HCT116 (cell line): ENCODE measurements at regions not wholly inside any gene's neighbourhood (a gene's known extent, or its start where the extent isn't known, plus 50 kb on each side); places are given as distances from the start of the nearest gene placed in this dataset.

Experiments used
- ATAC-seq: fragments of 200-7000 bp; cut with Tn5 transposase; 2 replicates; pipeline ENCODE4 v1.9.1; 2020; ENCODE audit warnings: mild to moderate bottlenecking, moderate library complexity
- BruUV-seq: library from RNA; stranded (reverse); fragments of 400-500 nt; replicated peaks from 2 replicates; lab custom pipeline; 2021; lab: Mats Ljungman, UMichigan
- CTCF ChIA-PET: fragments of 300-600 bp; sonication (Branson Sonifier 250); formaldehyde crosslinking; loops from one replicate; lab custom pipeline; 2021; ENCODE audit warnings: antibody characterized with exemption; lab: Charles Lee
- POLR2A ChIA-PET: fragments of 300-600, 350-600 bp; sonication (Branson Sonifier 250); formaldehyde crosslinking; loops from one replicate; lab custom pipeline; 2021; ENCODE audit warnings: antibody characterized with exemption; lab: Charles Lee
- RAD21 ChIA-PET, 2 experiments: fragments of 300-600 bp; sonication (Branson Sonifier 250); formaldehyde crosslinking; loops; one replicate each; lab custom pipeline; 2023; ENCODE audit warnings: low total read pairs in 2 of 2; ENCODE audit not compliant: uncharacterized antibody in 2 of 2, unreplicated experiment in 2 of 2, low non-redundant PET in 1 of 2; lab: Charles Lee
- DNase-seq: peaks from one replicate; pipeline ENCODE4 v3.0.0-alpha.2; 2010; ENCODE audit warnings: low read depth, low spot score
- H2AFZ ChIP-seq: fragments of 200-600 bp; shearing (Covaris generic), sonication (generic); 2 replicates; pipeline ENCODE4 v1.6.1; 2017; ENCODE audit warnings: low read depth, mixed run types, mixed read lengths, antibody characterized with exemption, low read length; ENCODE audit not compliant: poor library complexity, severe bottlenecking
- H3K27ac ChIP-seq: 2 replicates; pipeline ENCODE4 v1.5.1; 2012; ENCODE audit warnings: low read depth, low read length
- H3K27me3 ChIP-seq: fragments of 200-600 bp; sonication (generic); 2 replicates; pipeline ENCODE4 v1.6.1; 2016; ENCODE audit warnings: mixed run types, low read length, mixed read lengths; ENCODE audit not compliant: insufficient read depth
- H3K36me3 ChIP-seq, 2 experiments: fragments of 200-500 bp in 1 of 2; fragments of 200-600 bp in 1 of 2; sonication (Bioruptor generic) in 1 of 2; sonication (generic) in 1 of 2; 2 replicates each; pipeline versions ENCODE4 v1.5.1 to v1.6.1; 2014 to 2016; ENCODE audit warnings: low read length in 2 of 2, inconsistent platforms in 1 of 2, mixed read lengths in 1 of 2, mixed run types in 1 of 2; ENCODE audit not compliant: insufficient read depth in 2 of 2, control insufficient read depth in 1 of 2
- H3K4me1 ChIP-seq, 2 experiments: fragments of 200-600 bp in 1 of 2; sonication (generic) in 1 of 2; 2 replicates each; pipeline versions ENCODE4 v1.5.1 to v1.6.1; 2012 to 2017; ENCODE audit warnings: low read length in 2 of 2, inconsistent platforms in 1 of 2, mild to moderate bottlenecking in 1 of 2, mixed read lengths in 1 of 2, mixed run types in 1 of 2, moderate library complexity in 1 of 2; ENCODE audit not compliant: insufficient read depth in 2 of 2, control insufficient read depth in 1 of 2
- H3K4me2 ChIP-seq: fragments of 200-600 bp; sonication (generic); 2 replicates; pipeline ENCODE4 v1.6.1; 2017; ENCODE audit warnings: mixed run types, low read length, mixed read lengths
- H3K4me3 ChIP-seq, 2 experiments: fragments of 200-600 bp in 1 of 2; sonication (generic) in 1 of 2; replicated peaks in 1 of 2; 2 replicates each; pipeline ENCODE4 v1.5.1; 2011 to 2016; ENCODE audit warnings: low read length in 2 of 2, control low read depth in 1 of 2, low read depth in 1 of 2, mild to moderate bottlenecking in 1 of 2, mixed read lengths in 1 of 2, mixed run types in 1 of 2
- H3K79me2 ChIP-seq: fragments of 200-600 bp; sonication (generic); 2 replicates; pipeline ENCODE4 v1.6.1; 2017; ENCODE audit warnings: mild to moderate bottlenecking, mixed run types, low read length, moderate library complexity, mixed read lengths; ENCODE audit not compliant: insufficient read depth
- H3K9ac ChIP-seq: fragments of 200-600 bp; sonication (generic); 2 replicates; pipeline ENCODE4 v1.6.1; 2016; ENCODE audit warnings: low read length, mixed read lengths
- H3K9me2 ChIP-seq: fragments of 200-600 bp; sonication (generic), shearing (Covaris generic); 2 replicates; pipeline ENCODE4 v1.6.1; 2017; ENCODE audit warnings: mixed run types, mild to moderate bottlenecking, moderate library complexity; ENCODE audit not compliant: insufficient read depth
- H3K9me3 ChIP-seq, 2 experiments: fragments of 200-500 bp in 1 of 2; fragments of 200-600 bp in 1 of 2; sonication (Bioruptor generic) in 1 of 2; sonication (generic) in 1 of 2; 2 replicates each; pipeline ENCODE4 v1.6.1; 2014 to 2017; ENCODE audit warnings: low read length in 2 of 2, mixed read lengths in 2 of 2, inconsistent platforms in 1 of 2, low read depth in 1 of 2, mild to moderate bottlenecking in 1 of 2, mixed run types in 1 of 2, moderate library complexity in 1 of 2; ENCODE audit not compliant: control insufficient read depth in 1 of 2, insufficient read depth in 1 of 2
- H4K20me1 ChIP-seq: fragments of 200-600 bp; sonication (generic), shearing (Covaris generic); 2 replicates; pipeline ENCODE4 v1.6.1; 2017; ENCODE audit warnings: mixed run types, mild to moderate bottlenecking, moderate library complexity; ENCODE audit not compliant: insufficient read depth
- ATF3 ChIP-seq: IDR thresholded peaks from 2 replicates; pipeline ENCODE4 v1.6.1; 2012
- CBX3 ChIP-seq: IDR thresholded peaks from 2 replicates; pipeline ENCODE4 v1.6.1; 2012; ENCODE audit warnings: low read depth
- CEBPB ChIP-seq: IDR thresholded peaks from 2 replicates; pipeline ENCODE4 v1.6.1; 2012; ENCODE audit warnings: low read depth
- CTCF ChIP-seq, 3 experiments: fragments of 200-600 bp in 1 of 3; sonication (generic) in 1 of 3; IDR thresholded peaks in 2 of 3; conservative IDR thresholded peaks in 1 of 3; 2 replicates each; pipeline ENCODE4 v1.5.1; 2012 to 2017; ENCODE audit warnings: low read depth in 2 of 3, low read length in 2 of 3, antibody characterized with exemption in 1 of 3, borderline replicate concordance in 1 of 3, control low read depth in 1 of 3, mild to moderate bottlenecking in 1 of 3, mixed read lengths in 1 of 3, mixed run types in 1 of 3, moderate library complexity in 1 of 3; ENCODE audit not compliant: insufficient read depth in 1 of 3
- EGR1 ChIP-seq: IDR thresholded peaks from 2 replicates; pipeline ENCODE4 v1.6.1; 2012; ENCODE audit warnings: low read depth
- ELF1 ChIP-seq: IDR thresholded peaks from 2 replicates; pipeline ENCODE4 v1.6.1; 2012; ENCODE audit warnings: low read depth, borderline replicate concordance
- EZH2 ChIP-seq: fragments of 200-600 bp; sonication (generic); IDR thresholded peaks from 2 replicates; pipeline ENCODE4 v1.6.1; 2017; ENCODE audit warnings: antibody characterized with exemption, mixed run types
- EZH2phosphoT487 ChIP-seq: fragments of 200-600 bp; IDR thresholded peaks from 2 replicates; pipeline ENCODE4 v1.6.1; 2018; ENCODE audit warnings: antibody characterized with exemption, borderline replicate concordance
- FOSL1 ChIP-seq: IDR thresholded peaks from 2 replicates; pipeline ENCODE4 v1.6.1; 2012; ENCODE audit warnings: low read depth
- JUND ChIP-seq: IDR thresholded peaks from 2 replicates; pipeline ENCODE4 v1.6.1; 2012
- MAX ChIP-seq: IDR thresholded peaks from 2 replicates; pipeline ENCODE4 v1.6.1; 2012
- RAD21 ChIP-seq: IDR thresholded peaks from 2 replicates; pipeline ENCODE4 v1.6.1; 2012; ENCODE audit warnings: low read depth, mild to moderate bottlenecking
- REST ChIP-seq: IDR thresholded peaks from 2 replicates; pipeline ENCODE4 v1.6.1; 2012; ENCODE audit warnings: low read depth
- SIN3A ChIP-seq: IDR thresholded peaks from 2 replicates; pipeline ENCODE4 v1.6.1; 2012; ENCODE audit warnings: low read depth
- SP1 ChIP-seq: IDR thresholded peaks from 2 replicates; pipeline ENCODE4 v1.6.1; 2012; ENCODE audit warnings: low read depth
- SRF ChIP-seq: IDR thresholded peaks from 2 replicates; pipeline ENCODE4 v1.6.1; 2012; ENCODE audit warnings: low read depth
- TCF7L2 ChIP-seq: IDR thresholded peaks from 2 replicates; pipeline ENCODE4 v1.7.0; 2011; ENCODE audit warnings: borderline replicate concordance, inconsistent platforms; ENCODE audit not compliant: insufficient read depth, insufficient read length; ENCODE audit errors: extremely low read depth
- YY1 ChIP-seq: IDR thresholded peaks from 2 replicates; pipeline ENCODE4 v1.6.1; 2011; ENCODE audit warnings: low read length, low read depth, moderate library complexity, mild to moderate bottlenecking; ENCODE audit not compliant: insufficient replicate concordance; ENCODE audit errors: extremely low read depth
- intact Hi-C: fragments of 100-400 bp; cut with micrococcal nuclease; formaldehyde crosslinking; loops from 2 replicates; pipeline ENCODE4 v1.10.0; 2022

GRCh38 chr17:33356266-33356665 lies 63.2 kb upstream of the ASIC2 start:
- Histone ChIP-seq H3K9me2 (no peaks in the 10 kb centered on the region), H3K27ac (no peak overlapping the region), H3K36me3 (no peaks in the 10 kb centered on the region), H3K4me1 (no peaks in the 10 kb centered on the region), H3K4me2 (no peak overlapping the region), H3K27me3 (no peaks in the 10 kb centered on the region), H3K9ac (no peak overlapping the region), H3K79me2 (no peaks in the 10 kb centered on the region), H4K20me1 (no peaks in the 10 kb centered on the region), H2AFZ (no peak overlapping the region), H3K4me3 (no peak overlapping the region)
- intact Hi-C loops = no loop called here
- POLR2A ChIA-PET = no interaction called here
- RAD21 ChIA-PET = no interaction called here
- BruUV-seq = no TSS peak
- ATAC-seq (no peak), DNase-seq (no peak)
- TF ChIP-seq ATF3 (no peak), SRF (no peak), YY1 (no peak), SIN3A (no peak), EZH2phosphoT487 (no peak), MAX (no peak), RAD21 (no peak), ELF1 (no peak), TCF7L2 (no peak), CBX3 (no peak)
- TF ChIP-seq, all 23 proteins: peak for 0
- CTCF ChIA-PET = no interaction called here
- H3K9me3 ChIP-seq = no peaks in the 10 kb centered on the region

- BruUV-seq = no TSS peak
- H2AFZ ChIP-seq = no peak overlapping the region
- TF ChIP-seq EGR1 (no peak), CTCF (IDR thresholded peaks at IDR 0.05 in 2 of 3, conservative IDR thresholded peaks at IDR 0.05 in 1 of 3; ENCODE audit: borderline replicate concordance in 1 of 3, insufficient read depth in 1 of 3, low read depth in 2 of 3, low read length in 2 of 3) (no peak), FOSL1 (no peak), YY1 (no peak), CBX3 (no peak), REST (no peak), CEBPB (no peak), TCF7L2 (no peak), JUND (no peak), EZH2 (no peak), SP1 (no peak)
Observed at GRCh38 chr17:33363475-33363874, 70.4 kb upstream of the ASIC2 start.

More at GRCh38 chr17:33363475-33363874, 70.4 kb upstream of the ASIC2 start:
- no peaks in the 10 kb centered on the region for H3K4me1 ChIP-seq
- RAD21 ChIA-PET = no interaction called here
- CTCF ChIA-PET = no interaction called here
- H3K4me2 ChIP-seq = no peak overlapping the region
- H3K9me3 ChIP-seq = peaks cover 0 to 5% of the 10 kb centered on the region in 2 experiments; a peak in 1 of 4 replicates
- H3K9ac ChIP-seq = no peak overlapping the region
- intact Hi-C loops = no loop called here
- DNase-seq (no peak), ATAC-seq (no peak)
- no peak overlapping the region for H3K4me3 ChIP-seq
- H3K27ac ChIP-seq = no peak overlapping the region
- POLR2A ChIA-PET = no interaction called here
- no peaks in the 10 kb centered on the region for H3K36me3 ChIP-seq
- H4K20me1 ChIP-seq = no peaks in the 10 kb centered on the region; the same call in 1 of the 2 replicates
- no peaks in the 10 kb centered on the region for H3K9me2 ChIP-seq
- no peaks in the 10 kb centered on the region for H3K79me2 ChIP-seq
- H3K27me3 ChIP-seq = no peaks in the 10 kb centered on the region
